OCI-LY1 (cell line): ENCODE measurements at regions not wholly inside any gene's neighbourhood (a gene's known extent, or its start where the extent isn't known, plus 50 kb on each side); places are given as distances from the start of the nearest gene placed in this dataset.

Experiments
- CTCF ChIP-seq: fragments of 200-600 bp; sonication (generic), shearing (Covaris generic); IDR thresholded peaks from 2 replicates; pipeline ENCODE4 v1.5.1; 2017; ENCODE audit warnings: mild to moderate bottlenecking, antibody characterized with exemption, low read length, moderate library complexity, mixed read lengths
- EZH2 ChIP-seq: fragments of 200-600 bp; sonication (generic), shearing (Covaris generic); IDR thresholded peaks from 2 replicates; pipeline ENCODE4 v1.8.0; 2017; ENCODE audit warnings: borderline replicate concordance, mixed run types, mild to moderate bottlenecking, antibody characterized with exemption, low read length, moderate library complexity, mixed read lengths

GRCh38 chr14:30142216-30142615 lies 214.6 kb upstream of the PRKD1 start:
- no peak for TF ChIP-seq CTCF
- TF ChIP-seq EZH2: no peak
